Chondrocyte (in vitro differentiated cells): ENCODE measurements at regions not wholly inside any gene's neighbourhood (a gene's known extent, or its start where the extent isn't known, plus 50 kb on each side); places are given as distances from the start of the nearest gene placed in this dataset.
"Not testable (repeated sequence)": the region's sequence is repeated elsewhere in the genome, so short reads cannot be mapped to it uniquely, and the experiment has no call there.

Experiments used
- DNase-seq: peaks from one replicate; pipeline ENCODE4 v3.0.0; 2021; ENCODE audit warnings: mixed read lengths, low spot score
- H3K27ac Mint-ChIP-seq: one replicate; pipeline ENCODE4 v1.8.0; 2021; ENCODE audit warnings: mild to moderate bottlenecking, moderate library complexity, mixed read lengths; ENCODE audit not compliant: unreplicated experiment
- H3K27me3 Mint-ChIP-seq: 2 replicates; pipeline ENCODE4 v1.8.0; 2021; ENCODE audit warnings: low read depth, mixed read lengths
- H3K36me3 Mint-ChIP-seq: 2 replicates; pipeline ENCODE4 v1.8.0; 2021; ENCODE audit warnings: low read depth, mixed read lengths
- H3K4me1 Mint-ChIP-seq: 2 replicates; pipeline ENCODE4 v1.8.0; 2021; ENCODE audit warnings: low read depth, mild to moderate bottlenecking, mixed read lengths
- H3K4me3 Mint-ChIP-seq: one replicate; pipeline ENCODE4 v1.8.0; 2021; ENCODE audit warnings: mild to moderate bottlenecking, moderate library complexity, mixed read lengths; ENCODE audit not compliant: unreplicated experiment
- H3K9me3 Mint-ChIP-seq: 2 replicates; pipeline ENCODE4 v1.8.0; 2021; ENCODE audit warnings: low read depth, mixed read lengths
- CTCF ChIP-seq: fragments of 200-600 bp; sonication (generic); IDR thresholded peaks from 2 replicates; pipeline ENCODE4 v1.5.0; 2021; ENCODE audit warnings: antibody characterized with exemption, mild to moderate bottlenecking, moderate library complexity

GRCh38 chr6:9292975-9293374 is 857.6 kb upstream of the SLC35B3 start:
- H3K36me3 Mint-ChIP-seq: peaks cover 4% of the 10 kb centered on the region
- no peak for TF ChIP-seq CTCF
- H3K4me3 Mint-ChIP-seq: no peak overlapping the region
- no peak for DNase-seq
- no peak overlapping the region for H3K27ac Mint-ChIP-seq
- peaks cover 2% of the 10 kb centered on the region for H3K9me3 Mint-ChIP-seq
- peaks cover 29% of the 10 kb centered on the region for H3K4me1 Mint-ChIP-seq
- H3K27me3 Mint-ChIP-seq: no peaks in the 10 kb centered on the region

GRCh38 chr6:9290342-9290741 is 855.0 kb upstream of the SLC35B3 start:
- H3K4me3 Mint-ChIP-seq, H3K27me3 Mint-ChIP-seq, H3K9me3 Mint-ChIP-seq, H3K27ac Mint-ChIP-seq, H3K36me3 Mint-ChIP-seq: not testable (repeated sequence)
- peak; percentile 90 for DNase-seq
- peaks cover 24% of the 10 kb centered on the region for H3K4me1 Mint-ChIP-seq

- DNase-seq: no peak
- no peak overlapping the region for H3K4me3 Mint-ChIP-seq
- H3K9me3 Mint-ChIP-seq: peaks cover 10% of the 10 kb centered on the region
- H3K27ac Mint-ChIP-seq: no peak overlapping the region
- no peak for TF ChIP-seq CTCF
- no peaks in the 10 kb centered on the region for H3K27me3 Mint-ChIP-seq
- H3K36me3 Mint-ChIP-seq: no peaks in the 10 kb centered on the region
- peaks cover 2% of the 10 kb centered on the region for H3K4me1 Mint-ChIP-seq
These were observed 837.3 kb upstream of the SLC35B3 start for GRCh38 chr6:9272671-9273070.

GRCh38 chr6:9266741-9267140 is 831.4 kb upstream of the SLC35B3 start:
- DNase-seq: no peak
- H3K9me3 Mint-ChIP-seq: peaks cover 6% of the 10 kb centered on the region
- H3K27me3 Mint-ChIP-seq: no peaks in the 10 kb centered on the region
- no peaks in the 10 kb centered on the region for H3K36me3 Mint-ChIP-seq
- H3K27ac Mint-ChIP-seq: no peak overlapping the region
- no peak overlapping the region for H3K4me3 Mint-ChIP-seq
- no peak for TF ChIP-seq CTCF
- H3K4me1 Mint-ChIP-seq: peaks cover 9% of the 10 kb centered on the region

GRCh38 chr6:9257215-9257614 is 821.9 kb upstream of the SLC35B3 start:
- Mint-ChIP-seq H3K27ac (no peak overlapping the region), H3K36me3 (no peaks in the 10 kb centered on the region), H3K4me1 (peaks cover 10% of the 10 kb centered on the region), H3K4me3 (no peak overlapping the region), H3K27me3 (no peaks in the 10 kb centered on the region), H3K9me3 (peaks cover 3% of the 10 kb centered on the region)
- TF ChIP-seq CTCF: no peak
- no peak for DNase-seq

GRCh38 chr6:9254251-9254650 is 818.9 kb upstream of the SLC35B3 start:
- Mint-ChIP-seq H3K9me3 (no peaks in the 10 kb centered on the region), H3K36me3 (no peaks in the 10 kb centered on the region), H3K4me3 (no peak overlapping the region), H3K27ac (no peak overlapping the region), H3K4me1 (peaks cover 15% of the 10 kb centered on the region), H3K27me3 (no peaks in the 10 kb centered on the region)
- no peak for DNase-seq
- no peak for TF ChIP-seq CTCF
